GM18873 (cell line): ENCODE measurements at regions not wholly inside any gene's neighbourhood (a gene's known extent, or its start where the extent isn't known, plus 50 kb on each side); places are given as distances from the start of the nearest gene placed in this dataset.

ENCODE experiments used
- ATAC-seq: cut with Tn5 transposase; IDR thresholded peaks from one replicate; pipeline ENCODE4 v1.9.1; 2021; ENCODE audit warnings: mild to moderate bottlenecking, moderate library complexity, moderate number of reproducible peaks; ENCODE audit not compliant: unreplicated experiment, low FRiP score

- ATAC-seq, result no peak
Measured at GRCh38 chr10:21217748-21218367, 307.6 kb downstream of the SKIDA1 start.

DNA sequence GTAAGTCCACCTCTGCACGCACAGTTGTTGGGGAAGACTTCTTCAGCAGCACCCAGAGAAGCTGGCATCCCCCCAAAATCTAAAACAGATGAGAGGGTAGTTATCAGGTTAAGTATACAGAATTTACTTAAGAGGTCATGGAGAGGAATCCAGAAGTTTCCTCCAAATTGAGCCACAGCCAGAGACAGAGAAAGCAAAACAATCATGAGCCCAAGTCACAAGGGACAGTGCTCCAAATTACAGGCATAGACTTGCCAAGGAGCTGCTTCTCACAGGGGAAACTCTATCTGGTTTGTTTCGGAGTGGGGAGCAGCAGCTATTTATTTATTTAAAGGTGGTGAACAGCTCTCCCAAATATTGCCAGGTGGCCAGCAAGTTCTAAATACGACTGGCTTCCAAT is 308.4 kb downstream of the SKIDA1 start:
- ATAC-seq, result no peak

DNA sequence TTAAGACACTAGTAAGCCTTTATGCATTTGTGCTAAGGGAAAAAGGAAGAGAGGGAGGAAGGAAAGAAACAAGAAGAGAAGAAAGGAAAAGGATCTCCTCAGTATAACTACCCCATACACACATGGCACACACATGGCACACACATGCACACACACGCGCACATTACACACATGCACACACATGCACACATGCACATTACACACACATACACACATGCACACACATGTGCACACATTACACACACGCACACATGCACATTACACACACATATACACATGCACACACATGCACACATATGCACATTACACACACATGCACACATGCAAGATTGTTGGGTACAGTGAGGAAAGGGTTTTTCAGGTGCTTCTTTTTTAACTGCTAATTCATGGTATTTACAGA is 311.2 kb downstream of the SKIDA1 start:
- ATAC-seq, result no peak

DNA sequence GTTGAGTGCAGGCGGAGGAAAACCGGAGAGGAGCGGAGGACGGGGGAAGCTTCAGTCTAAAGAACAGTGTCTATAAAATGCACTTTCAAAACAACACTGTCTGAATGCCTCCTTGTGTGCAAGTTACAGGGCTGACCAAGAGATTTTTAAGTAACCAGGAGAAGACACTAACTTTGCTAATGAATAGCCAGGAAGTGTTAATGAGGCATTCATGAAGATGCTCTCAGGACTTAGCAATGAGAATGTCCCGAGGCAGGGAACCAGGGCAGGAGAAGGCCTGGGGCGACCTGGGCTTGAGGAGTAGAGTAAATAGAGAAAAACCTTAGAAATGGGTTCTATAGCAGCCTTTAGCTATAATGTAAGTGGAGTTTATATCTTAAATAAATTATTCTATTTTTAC is 312.1 kb downstream of the SKIDA1 start:
- no peak for ATAC-seq

- no peak for ATAC-seq
Measured at GRCh38 chr10:21212912-21213311, 312.6 kb downstream of the SKIDA1 start.

DNA sequence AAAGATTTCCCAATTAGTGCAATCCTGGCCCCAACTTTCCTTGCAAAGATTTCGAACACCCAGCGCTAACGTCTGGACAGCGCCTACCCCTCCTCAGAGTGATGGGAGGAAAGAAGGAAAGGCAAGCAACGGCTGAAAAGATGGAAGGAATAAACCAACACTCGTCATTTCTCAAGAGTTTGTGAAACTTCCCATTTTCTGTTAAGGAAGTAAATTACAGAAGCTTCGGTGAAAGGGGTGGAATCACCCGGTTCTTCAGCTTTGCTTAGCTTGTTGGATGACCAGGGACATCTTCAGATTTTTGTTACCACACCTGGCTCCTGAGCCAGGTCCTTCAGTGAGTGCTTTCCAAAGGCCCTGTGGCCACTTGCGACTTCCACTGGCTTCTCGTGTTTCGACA is 313.1 kb downstream of the SKIDA1 start:
- no peak for ATAC-seq

DNA sequence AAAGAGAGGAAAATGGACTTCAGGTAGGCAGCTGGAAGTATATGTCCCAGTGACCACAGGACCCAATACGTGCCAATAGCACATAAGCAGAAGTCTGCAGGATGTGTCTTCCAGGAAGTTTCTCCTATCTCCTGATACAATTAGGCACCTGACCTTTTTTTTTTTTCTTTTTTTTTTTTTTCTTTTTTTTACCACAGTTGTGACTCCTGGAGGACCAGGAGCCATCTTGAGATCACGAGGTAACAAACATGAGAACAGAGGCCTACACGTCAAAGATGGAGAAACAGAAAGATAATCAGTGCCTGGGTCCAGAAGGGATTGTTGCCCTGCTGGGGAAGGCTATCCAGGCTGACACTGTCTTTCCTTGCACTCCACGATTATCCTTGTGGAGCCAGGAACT is 312.4 kb upstream of the NEBL start:
- no peak for ATAC-seq

DNA sequence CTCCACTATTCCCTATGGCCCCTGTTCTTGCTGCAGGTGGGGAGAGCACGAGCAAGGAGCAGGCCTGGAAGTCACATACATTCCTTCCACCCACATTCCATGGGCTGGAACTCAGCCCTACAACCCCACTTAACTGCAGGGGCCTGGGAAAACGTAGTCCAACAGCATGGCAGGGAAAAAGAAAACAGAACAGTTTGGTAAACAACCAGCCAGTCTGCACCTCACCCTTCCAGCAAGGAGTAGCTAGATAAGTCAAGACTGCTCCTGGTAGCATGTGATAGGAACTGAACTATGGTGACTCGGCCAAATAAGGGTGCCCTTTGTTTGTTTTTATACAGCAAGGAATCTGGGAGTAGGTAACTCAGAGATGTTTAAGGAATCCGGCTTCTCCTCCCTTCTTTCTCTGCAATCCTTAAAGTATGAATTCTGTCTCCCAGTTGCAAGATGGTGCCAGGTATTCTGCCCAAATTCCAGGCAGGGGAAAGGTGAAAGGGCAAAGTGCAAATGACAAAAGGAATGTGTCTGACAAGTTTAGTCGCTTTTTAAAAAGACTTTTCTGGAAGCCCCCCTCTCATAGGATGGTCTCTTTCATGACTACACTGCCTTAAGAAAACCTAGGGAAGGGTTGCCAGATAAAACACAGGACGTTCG is 311.7 kb upstream of the NEBL start:
- no peak for ATAC-seq

- ATAC-seq, result no peak
Measured at GRCh38 chr10:21207852-21208646, 310.9 kb upstream of the NEBL start.

DNA sequence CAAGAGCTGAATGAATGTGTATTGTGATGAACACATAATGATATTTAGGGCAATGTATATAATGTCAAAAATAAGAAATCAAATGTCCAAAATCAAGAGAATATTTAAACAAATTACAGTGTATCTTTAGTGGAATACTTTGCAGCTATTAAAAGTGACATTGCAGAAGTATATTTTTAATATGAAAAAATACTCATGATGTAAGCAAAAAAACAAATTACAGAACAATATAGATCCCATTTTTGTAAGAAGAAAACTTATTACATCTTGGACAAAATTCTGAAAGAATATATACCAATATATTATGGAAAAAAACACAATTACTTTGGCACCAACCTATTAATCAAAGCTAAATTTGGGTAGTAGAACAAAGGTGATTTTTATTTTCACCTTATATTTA is 308.2 kb upstream of the NEBL start:
- no peak for ATAC-seq

GRCh38 chr10:21203473-21204107 is 306.5 kb upstream of the NEBL start:
- ATAC-seq, result no peak

GRCh38 chr10:21202776-21203462 is 305.8 kb upstream of the NEBL start:
- no peak for ATAC-seq

- ATAC-seq, result no peak
Measured at GRCh38 chr10:21199501-21199900, 302.4 kb upstream of the NEBL start.

GRCh38 chr10:21197838-21198237 is 300.7 kb upstream of the NEBL start:
- no peak for ATAC-seq

GRCh38 chr10:21196822-21197395 is 299.8 kb upstream of the NEBL start:
- no peak for ATAC-seq

DNA sequence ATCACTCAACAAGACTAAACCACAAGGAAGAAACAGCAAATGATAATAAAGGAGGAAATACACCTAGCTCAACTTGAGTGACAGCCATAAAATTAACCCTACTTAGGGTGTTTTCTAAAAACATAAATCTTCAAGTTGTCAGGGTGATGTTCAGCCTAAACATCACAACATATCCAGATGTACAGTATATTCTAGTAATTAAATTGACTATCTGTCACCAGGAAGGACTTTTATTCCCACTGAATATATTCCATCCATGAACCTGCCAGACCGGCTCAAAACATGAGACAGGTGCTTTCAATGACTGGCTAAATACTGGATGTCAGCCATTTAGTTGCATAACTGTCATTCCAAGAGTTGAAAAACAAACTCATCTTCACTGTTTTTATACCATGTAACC is 298.1 kb upstream of the NEBL start:
- no peak for ATAC-seq

DNA sequence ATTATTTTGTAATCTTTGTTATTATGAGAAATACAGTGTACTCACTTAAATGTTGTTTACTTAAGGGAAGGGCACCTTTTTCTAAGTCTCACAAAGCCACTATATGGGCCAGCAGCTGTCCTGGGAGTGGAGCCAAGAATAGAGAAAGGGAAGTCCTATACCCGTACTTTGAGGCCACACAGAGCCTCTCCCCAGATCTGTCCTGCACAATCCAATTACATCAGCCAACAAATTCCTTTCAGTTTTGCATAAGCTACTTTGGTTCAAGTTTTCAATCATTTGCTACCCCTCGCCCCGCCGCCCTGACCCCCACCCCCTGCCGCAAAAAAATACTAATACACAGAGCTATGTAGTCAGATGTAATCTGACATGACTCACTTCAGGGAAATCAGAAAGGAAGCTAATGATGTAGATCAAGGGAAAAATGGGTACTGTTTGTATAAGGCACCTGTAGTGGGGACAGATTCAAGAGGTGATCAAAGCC is 297.4 kb upstream of the NEBL start:
- no peak for ATAC-seq

GRCh38 chr10:21193196-21193595 is 296.1 kb upstream of the NEBL start:
- no peak for ATAC-seq

DNA sequence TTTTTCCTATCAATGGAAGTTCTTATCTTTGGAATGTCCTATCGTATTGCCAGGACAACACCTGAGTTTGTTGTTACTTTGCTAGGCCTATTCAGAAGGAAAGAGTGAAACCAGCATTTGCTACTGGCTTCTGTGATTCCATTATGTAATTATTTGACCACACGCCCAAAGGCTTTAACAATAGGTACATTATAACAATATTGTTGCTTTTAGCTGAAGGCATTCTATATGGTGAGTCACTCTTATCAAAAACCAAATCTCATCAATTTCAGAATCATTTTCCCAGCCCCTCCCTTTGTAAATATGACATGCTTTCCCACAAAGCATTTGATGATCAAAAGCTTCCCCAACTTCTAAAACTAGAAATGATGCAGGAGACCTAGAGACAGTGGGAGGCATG is 294.4 kb upstream of the NEBL start:
- ATAC-seq, result no peak

GRCh38 chr10:21184984-21185383 is 287.9 kb upstream of the NEBL start:
- no peak for ATAC-seq
